ENCODE measurements at regions not wholly inside any gene's neighbourhood (a gene's known extent, or its start where the extent isn't known, plus 50 kb on each side); places are given as distances from the start of the nearest gene placed in this dataset.

DNA sequence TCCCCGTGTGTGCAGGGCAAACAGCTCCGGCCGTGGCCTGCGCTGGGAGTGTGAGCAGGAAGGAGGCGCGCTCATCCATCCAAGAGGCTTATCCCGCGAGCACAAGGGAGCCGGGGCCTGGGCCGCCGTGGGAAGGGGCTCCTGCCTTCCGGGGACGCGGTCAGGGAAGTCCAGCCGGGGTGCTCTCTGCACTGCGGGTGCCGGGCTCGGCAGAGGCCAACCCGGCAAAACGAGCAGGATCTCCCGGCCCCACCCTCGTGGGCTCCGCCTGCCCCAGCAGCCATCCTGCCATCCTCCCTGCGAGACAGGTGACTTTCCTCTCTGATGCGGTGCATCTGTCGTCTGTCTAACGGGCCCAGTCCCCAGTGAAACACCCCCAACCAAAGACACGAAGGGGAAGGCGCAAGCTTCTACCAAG, 244.2 kb downstream of the AUH start:
- BruUV-seq (replicated peaks): no TSS peak
- intact Hi-C loops (cut with micrococcal nuclease): no loop called here
- ChIA-PET CTCF (no interaction called here), POLR2A (no interaction called here)
- H3K9me3 Mint-ChIP-seq (ENCODE audit: unreplicated experiment): no peaks in the 10 kb centered on the region
- no peaks in the 10 kb centered on the region for H3K36me3 Mint-ChIP-seq (ENCODE audit: insufficient read depth, unreplicated experiment)
- TF ChIP-seq, protein P1, sequence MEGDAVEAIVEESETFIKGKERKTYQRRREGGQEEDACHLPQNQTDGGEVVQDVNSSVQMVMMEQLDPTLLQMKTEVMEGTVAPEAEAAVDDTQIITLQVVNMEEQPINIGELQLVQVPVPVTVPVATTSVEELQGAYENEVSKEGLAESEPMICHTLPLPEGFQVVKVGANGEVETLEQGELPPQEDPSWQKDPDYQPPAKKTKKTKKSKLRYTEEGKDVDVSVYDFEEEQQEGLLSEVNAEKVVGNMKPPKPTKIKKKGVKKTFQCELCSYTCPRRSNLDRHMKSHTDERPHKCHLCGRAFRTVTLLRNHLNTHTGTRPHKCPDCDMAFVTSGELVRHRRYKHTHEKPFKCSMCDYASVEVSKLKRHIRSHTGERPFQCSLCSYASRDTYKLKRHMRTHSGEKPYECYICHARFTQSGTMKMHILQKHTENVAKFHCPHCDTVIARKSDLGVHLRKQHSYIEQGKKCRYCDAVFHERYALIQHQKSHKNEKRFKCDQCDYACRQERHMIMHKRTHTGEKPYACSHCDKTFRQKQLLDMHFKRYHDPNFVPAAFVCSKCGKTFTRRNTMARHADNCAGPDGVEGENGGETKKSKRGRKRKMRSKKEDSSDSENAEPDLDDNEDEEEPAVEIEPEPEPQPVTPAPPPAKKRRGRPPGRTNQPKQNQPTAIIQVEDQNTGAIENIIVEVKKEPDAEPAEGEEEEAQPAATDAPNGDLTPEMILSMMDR (IDR thresholded peaks at IDR 0.05; ENCODE audit: unreplicated experiment): no peak
- no peak for DNase-seq (ENCODE audit: unreplicated experiment)
- no peak overlapping the region for H3K4me3 Mint-ChIP-seq (ENCODE audit: unreplicated experiment)
- H3K27me3 Mint-ChIP-seq (ENCODE audit: insufficient read depth, unreplicated experiment): no peaks in the 10 kb centered on the region
- H3K4me1 Mint-ChIP-seq (ENCODE audit: insufficient read depth, unreplicated experiment): peaks cover 34% of the 10 kb centered on the region
- no peak overlapping the region for H3K27ac Mint-ChIP-seq (ENCODE audit: low read depth, unreplicated experiment)

DNA sequence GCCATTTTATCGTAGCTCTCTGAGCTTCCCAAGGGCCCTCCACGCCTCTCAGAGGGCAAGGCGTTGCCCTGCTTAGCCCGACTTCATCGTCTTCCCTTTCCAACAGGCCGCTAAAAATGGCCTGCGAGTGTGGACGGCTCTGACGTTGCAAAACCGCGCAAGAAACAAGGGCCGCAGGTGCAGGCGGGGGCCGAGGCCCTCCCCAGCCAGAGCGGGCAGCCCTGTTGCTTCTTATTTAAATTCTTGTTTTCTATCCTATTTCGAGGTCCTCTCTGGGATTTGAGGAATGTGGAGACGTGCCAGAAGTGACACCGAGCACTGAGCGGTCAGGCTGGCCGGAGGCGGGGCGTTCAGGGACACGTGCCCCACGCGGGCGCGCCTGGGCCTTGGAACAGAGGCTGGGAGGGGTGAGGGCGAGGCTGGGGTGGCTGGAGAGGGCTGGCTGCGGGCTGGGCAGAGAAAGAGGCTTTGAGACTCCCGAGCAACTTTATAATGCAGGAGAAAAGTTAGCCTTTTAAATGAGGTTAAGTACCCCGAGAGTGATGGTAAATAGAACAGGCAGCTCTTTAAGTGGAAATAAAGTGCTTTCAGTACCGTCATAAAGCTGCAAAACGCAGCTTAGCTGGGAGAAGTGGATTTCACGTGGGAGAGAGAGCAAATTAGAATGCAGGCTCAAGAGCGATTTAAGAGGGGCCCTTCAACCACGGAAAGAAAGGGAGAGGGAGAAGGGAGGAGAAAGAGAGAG, 243.6 kb downstream of the AUH start:
- H3K4me1 Mint-ChIP-seq (ENCODE audit: insufficient read depth, unreplicated experiment): peaks cover 34% of the 10 kb centered on the region
- H3K4me3 Mint-ChIP-seq (ENCODE audit: unreplicated experiment): no peak overlapping the region
- TF ChIP-seq, protein P1 (IDR thresholded peaks at IDR 0.05; ENCODE audit: unreplicated experiment): no peak
- BruUV-seq (replicated peaks): no TSS peak
- H3K36me3 Mint-ChIP-seq (ENCODE audit: insufficient read depth, unreplicated experiment): no peaks in the 10 kb centered on the region
- POLR2A ChIA-PET: interaction anchor here (2.6 kb wide), 1 partner anchor 79 kb away, joined by 10 read pairs; no protein-coding TSS in a partner anchor
- no peaks in the 10 kb centered on the region for H3K27me3 Mint-ChIP-seq (ENCODE audit: insufficient read depth, unreplicated experiment)
- intact Hi-C loops (cut with micrococcal nuclease): no loop called here
- no peaks in the 10 kb centered on the region for H3K9me3 Mint-ChIP-seq (ENCODE audit: unreplicated experiment)
- DNase-seq (ENCODE audit: unreplicated experiment): no peak
- H3K27ac Mint-ChIP-seq (ENCODE audit: low read depth, unreplicated experiment): peak overlapping the region; percentile 83
- CTCF ChIA-PET: no interaction called here

DNA sequence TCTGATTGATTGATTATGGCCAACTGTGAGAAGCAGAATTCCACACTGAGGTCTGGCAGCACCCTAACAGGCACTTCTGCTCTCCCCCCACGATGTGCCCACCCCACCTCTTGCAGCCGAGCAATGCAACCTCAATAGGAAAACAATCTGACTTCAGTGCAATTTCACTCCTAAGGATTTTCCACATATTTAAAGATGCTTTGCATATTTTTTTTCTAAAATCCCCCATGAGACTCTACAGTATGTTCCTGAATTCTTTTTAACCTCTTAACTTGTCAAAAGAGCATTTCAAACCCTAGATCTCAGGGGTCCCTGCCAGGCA, 243.1 kb downstream of the AUH start:
- Mint-ChIP-seq H3K4me1 (ENCODE audit: insufficient read depth, unreplicated experiment) (peaks cover 34% of the 10 kb centered on the region), H3K27me3 (ENCODE audit: insufficient read depth, unreplicated experiment) (no peaks in the 10 kb centered on the region), H3K4me3 (ENCODE audit: unreplicated experiment) (peak overlapping the region; percentile 62), H3K27ac (ENCODE audit: low read depth, unreplicated experiment) (peak overlapping the region; percentile 83), H3K36me3 (ENCODE audit: insufficient read depth, unreplicated experiment) (no peaks in the 10 kb centered on the region), H3K9me3 (ENCODE audit: unreplicated experiment) (no peaks in the 10 kb centered on the region)
- DNase-seq (ENCODE audit: unreplicated experiment): no peak
- ChIA-PET POLR2A (interaction anchor here (0.6 to 3.2 kb wide), 8 partner anchors 46 to 309 kb away, joined by 3 to 13 read pairs (median 4); no protein-coding TSS in a partner anchor), CTCF (no interaction called here)
- TF ChIP-seq, protein P1 (IDR thresholded peaks at IDR 0.05; ENCODE audit: unreplicated experiment): no peak
- no TSS peak for BruUV-seq (replicated peaks)
- intact Hi-C loops (cut with micrococcal nuclease): no loop called here

DNA sequence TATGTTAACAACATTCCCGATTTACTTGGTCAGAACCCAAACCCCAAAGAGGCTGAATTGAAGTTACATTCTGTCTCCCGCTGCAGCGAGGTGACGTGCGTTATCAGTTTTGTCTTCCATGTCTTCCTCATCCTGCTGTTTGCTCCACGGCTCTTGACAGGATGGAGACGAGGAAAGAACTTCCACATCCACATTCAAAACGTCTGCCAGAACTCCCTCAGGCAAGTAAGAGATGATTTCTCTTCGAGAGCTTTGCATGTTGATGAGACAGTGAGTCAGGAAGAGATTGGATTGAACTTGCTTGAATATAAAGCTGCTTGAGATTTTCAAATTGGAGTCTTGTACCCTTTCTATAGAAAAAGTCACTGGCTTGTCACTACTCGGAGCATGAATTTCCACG, 242.6 kb downstream of the AUH start:
- BruUV-seq (replicated peaks): no TSS peak
- CTCF ChIA-PET: interaction anchor here (1.3 kb wide), 1 partner anchor 12 kb away, joined by 5 read pairs; no protein-coding TSS in a partner anchor
- H3K4me3 Mint-ChIP-seq (ENCODE audit: unreplicated experiment): peak overlapping the region; percentile 62
- intact Hi-C loops (cut with micrococcal nuclease): no loop called here
- peaks cover 34% of the 10 kb centered on the region for H3K4me1 Mint-ChIP-seq (ENCODE audit: insufficient read depth, unreplicated experiment)
- TF ChIP-seq, protein P1 (IDR thresholded peaks at IDR 0.05; ENCODE audit: unreplicated experiment): no peak
- H3K9me3 Mint-ChIP-seq (ENCODE audit: unreplicated experiment): no peaks in the 10 kb centered on the region
- POLR2A ChIA-PET: interaction anchor here (0.6 to 3.2 kb wide), 9 partner anchors 33 to 309 kb away, joined by 3 to 13 read pairs (median 4); no protein-coding TSS in a partner anchor
- DNase-seq (ENCODE audit: unreplicated experiment): peak; percentile 87
- peak overlapping the region; percentile 83 for H3K27ac Mint-ChIP-seq (ENCODE audit: low read depth, unreplicated experiment)
- no peaks in the 10 kb centered on the region for H3K27me3 Mint-ChIP-seq (ENCODE audit: insufficient read depth, unreplicated experiment)
- no peaks in the 10 kb centered on the region for H3K36me3 Mint-ChIP-seq (ENCODE audit: insufficient read depth, unreplicated experiment)

Measured in MCF 10A (cell line).